ENCODE measurements at regions not wholly inside any gene's neighbourhood (a gene's known extent, or its start where the extent isn't known, plus 50 kb on each side); places are given as distances from the start of the nearest gene placed in this dataset.

DNA sequence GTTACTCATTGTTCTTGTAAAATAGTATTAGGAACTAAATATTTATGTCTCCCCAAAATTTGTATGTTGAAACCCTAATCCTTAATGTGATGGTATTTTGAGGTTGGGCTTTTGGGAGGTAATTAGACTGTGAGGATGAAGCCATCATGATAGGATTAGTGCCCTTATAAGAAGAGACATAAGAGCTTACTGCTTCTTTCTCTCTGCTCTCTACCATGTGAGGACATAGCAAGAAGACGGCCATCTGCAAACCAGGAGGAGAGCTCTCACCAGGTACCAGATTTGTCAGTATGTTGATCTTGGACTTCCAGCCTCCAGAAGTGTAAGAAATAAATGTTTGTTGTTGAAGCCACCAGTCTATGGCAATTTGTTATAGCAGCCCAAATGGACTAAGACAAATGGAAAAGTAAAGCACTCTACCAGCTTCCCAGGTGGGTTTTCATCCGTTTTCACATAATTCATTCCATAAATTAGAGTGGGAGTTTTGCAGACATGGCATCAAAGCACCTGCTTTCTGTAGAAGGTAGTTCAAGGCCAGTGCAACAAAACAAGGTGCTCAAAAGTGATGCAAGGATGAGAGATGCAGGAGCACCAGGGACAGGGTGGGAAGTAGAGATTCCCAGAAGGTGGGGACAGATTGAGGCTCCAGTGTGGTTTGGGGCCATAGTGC lies 70.7 kb downstream of the MYCN start:
- TF ChIP-seq ISL1 (CRISPR knock-in tag; IDR thresholded peaks at IDR 0.05) = no peak
- TF ChIP-seq RARB (CRISPR knock-in tag; IDR thresholded peaks at IDR 0.05) = no peak
- TF ChIP-seq, protein P1, sequence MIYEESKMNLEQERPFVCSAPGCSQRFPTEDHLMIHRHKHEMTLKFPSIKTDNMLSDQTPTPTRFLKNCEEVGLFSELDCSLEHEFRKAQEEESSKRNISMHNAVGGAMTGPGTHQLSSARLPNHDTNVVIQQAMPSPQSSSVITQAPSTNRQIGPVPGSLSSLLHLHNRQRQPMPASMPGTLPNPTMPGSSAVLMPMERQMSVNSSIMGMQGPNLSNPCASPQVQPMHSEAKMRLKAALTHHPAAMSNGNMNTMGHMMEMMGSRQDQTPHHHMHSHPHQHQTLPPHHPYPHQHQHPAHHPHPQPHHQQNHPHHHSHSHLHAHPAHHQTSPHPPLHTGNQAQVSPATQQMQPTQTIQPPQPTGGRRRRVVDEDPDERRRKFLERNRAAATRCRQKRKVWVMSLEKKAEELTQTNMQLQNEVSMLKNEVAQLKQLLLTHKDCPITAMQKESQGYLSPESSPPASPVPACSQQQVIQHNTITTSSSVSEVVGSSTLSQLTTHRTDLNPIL (CRISPR knock-in tag; IDR thresholded peaks at IDR 0.05; ENCODE audit: low read depth) = no peak
- TF ChIP-seq ZFP3 (CRISPR knock-in tag; IDR thresholded peaks at IDR 0.05) = no peak
- TF ChIP-seq CSDC2 (CRISPR knock-in tag; IDR thresholded peaks at IDR 0.05) = no peak
- TF ChIP-seq BACH2 (CRISPR knock-in tag; IDR thresholded peaks at IDR 0.05; ENCODE audit: borderline replicate concordance) = no peak
- no peak for TF ChIP-seq TOX (CRISPR knock-in tag; IDR thresholded peaks at IDR 0.05; ENCODE audit: borderline replicate concordance)
- no peak for TF ChIP-seq GLIS3 (CRISPR knock-in tag; IDR thresholded peaks at IDR 0.05)
- no peak for TF ChIP-seq SNAI2 (CRISPR knock-in tag; IDR thresholded peaks at IDR 0.05)
- TF ChIP-seq, protein P2, sequence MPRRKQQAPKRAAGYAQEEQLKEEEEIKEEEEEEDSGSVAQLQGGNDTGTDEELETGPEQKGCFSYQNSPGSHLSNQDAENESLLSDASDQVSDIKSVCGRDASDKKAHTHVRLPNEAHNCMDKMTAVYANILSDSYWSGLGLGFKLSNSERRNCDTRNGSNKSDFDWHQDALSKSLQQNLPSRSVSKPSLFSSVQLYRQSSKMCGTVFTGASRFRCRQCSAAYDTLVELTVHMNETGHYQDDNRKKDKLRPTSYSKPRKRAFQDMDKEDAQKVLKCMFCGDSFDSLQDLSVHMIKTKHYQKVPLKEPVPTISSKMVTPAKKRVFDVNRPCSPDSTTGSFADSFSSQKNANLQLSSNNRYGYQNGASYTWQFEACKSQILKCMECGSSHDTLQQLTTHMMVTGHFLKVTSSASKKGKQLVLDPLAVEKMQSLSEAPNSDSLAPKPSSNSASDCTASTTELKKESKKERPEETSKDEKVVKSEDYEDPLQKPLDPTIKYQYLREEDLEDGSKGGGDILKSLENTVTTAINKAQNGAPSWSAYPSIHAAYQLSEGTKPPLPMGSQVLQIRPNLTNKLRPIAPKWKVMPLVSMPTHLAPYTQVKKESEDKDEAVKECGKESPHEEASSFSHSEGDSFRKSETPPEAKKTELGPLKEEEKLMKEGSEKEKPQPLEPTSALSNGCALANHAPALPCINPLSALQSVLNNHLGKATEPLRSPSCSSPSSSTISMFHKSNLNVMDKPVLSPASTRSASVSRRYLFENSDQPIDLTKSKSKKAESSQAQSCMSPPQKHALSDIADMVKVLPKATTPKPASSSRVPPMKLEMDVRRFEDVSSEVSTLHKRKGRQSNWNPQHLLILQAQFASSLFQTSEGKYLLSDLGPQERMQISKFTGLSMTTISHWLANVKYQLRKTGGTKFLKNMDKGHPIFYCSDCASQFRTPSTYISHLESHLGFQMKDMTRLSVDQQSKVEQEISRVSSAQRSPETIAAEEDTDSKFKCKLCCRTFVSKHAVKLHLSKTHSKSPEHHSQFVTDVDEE (CRISPR knock-in tag; IDR thresholded peaks at IDR 0.05) = no peak
- TF ChIP-seq TCF4 (CRISPR knock-in tag; IDR thresholded peaks at IDR 0.05; ENCODE audit: borderline replicate concordance) = no peak
- TF ChIP-seq, protein P3, sequence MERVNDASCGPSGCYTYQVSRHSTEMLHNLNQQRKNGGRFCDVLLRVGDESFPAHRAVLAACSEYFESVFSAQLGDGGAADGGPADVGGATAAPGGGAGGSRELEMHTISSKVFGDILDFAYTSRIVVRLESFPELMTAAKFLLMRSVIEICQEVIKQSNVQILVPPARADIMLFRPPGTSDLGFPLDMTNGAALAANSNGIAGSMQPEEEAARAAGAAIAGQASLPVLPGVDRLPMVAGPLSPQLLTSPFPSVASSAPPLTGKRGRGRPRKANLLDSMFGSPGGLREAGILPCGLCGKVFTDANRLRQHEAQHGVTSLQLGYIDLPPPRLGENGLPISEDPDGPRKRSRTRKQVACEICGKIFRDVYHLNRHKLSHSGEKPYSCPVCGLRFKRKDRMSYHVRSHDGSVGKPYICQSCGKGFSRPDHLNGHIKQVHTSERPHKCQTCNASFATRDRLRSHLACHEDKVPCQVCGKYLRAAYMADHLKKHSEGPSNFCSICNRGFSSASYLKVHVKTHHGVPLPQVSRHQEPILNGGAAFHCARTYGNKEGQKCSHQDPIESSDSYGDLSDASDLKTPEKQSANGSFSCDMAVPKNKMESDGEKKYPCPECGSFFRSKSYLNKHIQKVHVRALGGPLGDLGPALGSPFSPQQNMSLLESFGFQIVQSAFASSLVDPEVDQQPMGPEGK (CRISPR knock-in tag; IDR thresholded peaks at IDR 0.05; ENCODE audit: borderline replicate concordance) = no peak
- TF ChIP-seq ESRRG (CRISPR knock-in tag; IDR thresholded peaks at IDR 0.05) = no peak
- no peak for TF ChIP-seq OSR1 (CRISPR knock-in tag; IDR thresholded peaks at IDR 0.05)
- TF ChIP-seq, protein P4, sequence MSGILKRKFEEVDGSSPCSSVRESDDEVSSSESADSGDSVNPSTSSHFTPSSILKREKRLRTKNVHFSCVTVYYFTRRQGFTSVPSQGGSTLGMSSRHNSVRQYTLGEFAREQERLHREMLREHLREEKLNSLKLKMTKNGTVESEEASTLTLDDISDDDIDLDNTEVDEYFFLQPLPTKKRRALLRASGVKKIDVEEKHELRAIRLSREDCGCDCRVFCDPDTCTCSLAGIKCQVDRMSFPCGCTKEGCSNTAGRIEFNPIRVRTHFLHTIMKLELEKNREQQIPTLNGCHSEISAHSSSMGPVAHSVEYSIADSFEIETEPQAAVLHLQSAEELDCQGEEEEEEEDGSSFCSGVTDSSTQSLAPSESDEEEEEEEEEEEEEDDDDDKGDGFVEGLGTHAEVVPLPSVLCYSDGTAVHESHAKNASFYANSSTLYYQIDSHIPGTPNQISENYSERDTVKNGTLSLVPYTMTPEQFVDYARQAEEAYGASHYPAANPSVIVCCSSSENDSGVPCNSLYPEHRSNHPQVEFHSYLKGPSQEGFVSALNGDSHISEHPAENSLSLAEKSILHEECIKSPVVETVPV (CRISPR knock-in tag; IDR thresholded peaks at IDR 0.05) = no peak
- TF ChIP-seq ZFP30 (CRISPR knock-in tag; IDR thresholded peaks at IDR 0.05) = no peak
- TF ChIP-seq ZNF8 (CRISPR knock-in tag; IDR thresholded peaks at IDR 0.05) = no peak
- TF ChIP-seq PPARA (CRISPR knock-in tag; IDR thresholded peaks at IDR 0.05; ENCODE audit: borderline replicate concordance) = no peak
- TF ChIP-seq ZNF70 (CRISPR knock-in tag; IDR thresholded peaks at IDR 0.05) = no peak
- no peak for TF ChIP-seq ZC3H10 (CRISPR knock-in tag; IDR thresholded peaks at IDR 0.05)
- ATAC-seq = no peak

DNA sequence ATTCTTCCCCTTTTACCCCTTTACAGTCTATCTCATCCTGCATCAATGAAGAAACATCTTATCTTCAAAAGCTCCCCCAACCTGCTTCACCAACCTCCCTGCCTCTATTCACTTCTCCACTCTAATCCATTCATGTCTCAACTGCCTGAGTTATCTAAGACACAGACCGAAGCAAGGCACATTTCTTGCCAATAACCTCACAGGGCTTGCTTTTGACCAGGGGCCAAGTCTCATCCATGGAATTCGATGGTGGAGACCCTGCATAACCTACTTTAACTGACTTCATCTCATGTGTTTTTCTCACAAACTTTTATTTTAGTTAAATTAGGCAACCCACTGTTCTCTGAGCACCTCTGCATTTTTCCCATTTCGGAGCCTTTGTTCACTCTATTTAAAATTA lies 69.7 kb downstream of the MYCN start:
- no peak for ATAC-seq

More for the DNA sequence above, 69.7 kb downstream of the MYCN start:
- TF ChIP-seq TCF4 (CRISPR knock-in tag; IDR thresholded peaks at IDR 0.05; ENCODE audit: borderline replicate concordance) = no peak
- TF ChIP-seq, protein P1 (CRISPR knock-in tag; IDR thresholded peaks at IDR 0.05; ENCODE audit: low read depth) = no peak
- TF ChIP-seq, protein P2 (CRISPR knock-in tag; IDR thresholded peaks at IDR 0.05) = no peak
- TF ChIP-seq TOX (CRISPR knock-in tag; IDR thresholded peaks at IDR 0.05; ENCODE audit: borderline replicate concordance) = no peak
- TF ChIP-seq GLIS3 (CRISPR knock-in tag; IDR thresholded peaks at IDR 0.05) = no peak
- no peak for TF ChIP-seq BACH2 (CRISPR knock-in tag; IDR thresholded peaks at IDR 0.05; ENCODE audit: borderline replicate concordance)
- no peak for TF ChIP-seq ISL1 (CRISPR knock-in tag; IDR thresholded peaks at IDR 0.05)
- TF ChIP-seq ZNF70 (CRISPR knock-in tag; IDR thresholded peaks at IDR 0.05) = no peak
- no peak for TF ChIP-seq RARB (CRISPR knock-in tag; IDR thresholded peaks at IDR 0.05)
- TF ChIP-seq ESRRG (CRISPR knock-in tag; IDR thresholded peaks at IDR 0.05) = no peak
- no peak for TF ChIP-seq SNAI2 (CRISPR knock-in tag; IDR thresholded peaks at IDR 0.05)
- TF ChIP-seq CSDC2 (CRISPR knock-in tag; IDR thresholded peaks at IDR 0.05) = no peak
- no peak for TF ChIP-seq ARNTL (CRISPR knock-in tag; IDR thresholded peaks at IDR 0.05; ENCODE audit: borderline replicate concordance, low read depth)
- no peak for TF ChIP-seq OSR1 (CRISPR knock-in tag; IDR thresholded peaks at IDR 0.05)
- no peak for TF ChIP-seq ZFP3 (CRISPR knock-in tag; IDR thresholded peaks at IDR 0.05)
